Tibial nerve (tissue), 4 donors: ENCODE measurements at regions not wholly inside any gene's neighbourhood (a gene's known extent, or its start where the extent isn't known, plus 50 kb on each side); places are given as distances from the start of the nearest gene placed in this dataset.

ENCODE experiments used
- CTCF ChIP-seq, 5 experiments: fragments of 200-600 bp in 3 of 5; fragments of 450-650 bp in 2 of 5; sonication (generic) in 3 of 5; IDR thresholded peaks; one replicate each; pipeline ENCODE4 v1.5.1; 2016 to 2019; ENCODE audit warnings: antibody characterized with exemption in 5 of 5, mild to moderate bottlenecking in 3 of 5, moderate library complexity in 2 of 5
- EP300 ChIP-seq, 2 donors: sonication (generic); formaldehyde crosslinking; IDR thresholded peaks; one replicate each; pipeline ENCODE4 v1.6.1; 2017; ENCODE audit warnings: antibody characterized with exemption in 2 of 2, mild to moderate bottlenecking in 1 of 2
- POLR2A ChIP-seq, 2 donors: fragments of 450-650 bp; IDR thresholded peaks; one replicate each; pipeline ENCODE4 v1.6.1; 2017; ENCODE audit warnings: antibody characterized with exemption in 2 of 2, mild to moderate bottlenecking in 2 of 2, moderate library complexity in 2 of 2

GRCh38 chr12:114878781-114879180 lies 194.8 kb upstream of the TBX3 start:
- TF ChIP-seq CTCF (IDR thresholded peaks at IDR 0.05) = no peak
- TF ChIP-seq POLR2A (IDR thresholded peaks at IDR 0.05) = no peak
- TF ChIP-seq EP300 (IDR thresholded peaks at IDR 0.05) = no peak
